Activated T-helper 1 cell treated with anti-CD3 and anti-CD28 coated beads, Interleukin-12 subunit alpha, Interleukin-12 subunit beta, Interleukin-2, Interleukin-4 antibody, amounts not matched to agents 30 ng/mL and 10 ng/mL and 1 ng/mL, durations not matched to agents 14 hours and 24 hours and 36 hours (primary cell): ENCODE measurements at regions not wholly inside any gene's neighbourhood (a gene's known extent, or its start where the extent isn't known, plus 50 kb on each side); places are given as distances from the start of the nearest gene placed in this dataset.

ENCODE experiments used
- DNase-seq: peaks from one replicate; pipeline ENCODE4 v3.0.0; 2021; ENCODE audit warnings: low spot score
- H3K27ac Mint-ChIP-seq: one replicate; pipeline ENCODE4 v1.8.0; 2021; ENCODE audit warnings: mild to moderate bottlenecking, mixed read lengths
- H3K27me3 Mint-ChIP-seq: one replicate; pipeline ENCODE4 v1.8.0; 2022; ENCODE audit warnings: mild to moderate bottlenecking, moderate library complexity, mixed read lengths; ENCODE audit not compliant: insufficient read depth
- H3K36me3 Mint-ChIP-seq: one replicate; pipeline ENCODE4 v1.8.0; 2021; ENCODE audit warnings: low read depth, mixed read lengths
- H3K4me1 Mint-ChIP-seq: one replicate; pipeline ENCODE4 v1.8.0; 2021; ENCODE audit warnings: low read depth, mixed read lengths
- H3K4me3 Mint-ChIP-seq: one replicate; pipeline ENCODE4 v1.8.0; 2021; ENCODE audit warnings: mild to moderate bottlenecking, moderate library complexity, mixed read lengths
- H3K9me3 Mint-ChIP-seq: one replicate; pipeline ENCODE4 v1.8.0; 2021; ENCODE audit warnings: mixed read lengths
- intact Hi-C: fragments of 100-400 bp; cut with micrococcal nuclease; formaldehyde crosslinking; loops from one replicate; pipeline ENCODE4 v1.15.1; 2024

GRCh38 chr13:22210134-22210930 lies 539.5 kb downstream of the FGF9 start:
- intact Hi-C loops: no loop called here
- Mint-ChIP-seq H3K36me3 (peaks cover 1% of the 10 kb centered on the region), H3K27me3 (no peaks in the 10 kb centered on the region), H3K27ac (no peak overlapping the region), H3K4me1 (no peaks in the 10 kb centered on the region), H3K4me3 (no peak overlapping the region), H3K9me3 (no peaks in the 10 kb centered on the region)
- no peak for DNase-seq

- H3K36me3 Mint-ChIP-seq: peaks cover 1% of the 10 kb centered on the region
These were observed 541.0 kb downstream of the FGF9 start for GRCh38 chr13:22211876-22212275.

GRCh38 chr13:22212576-22212975 lies 541.7 kb downstream of the FGF9 start:
- Mint-ChIP-seq H3K9me3 (no peaks in the 10 kb centered on the region), H3K27ac (no peak overlapping the region), H3K27me3 (peaks cover 2% of the 10 kb centered on the region), H3K36me3 (peaks cover 1% of the 10 kb centered on the region), H3K4me1 (no peaks in the 10 kb centered on the region), H3K4me3 (no peak overlapping the region)
- intact Hi-C loops: no loop called here
- DNase-seq: no peak

More at GRCh38 chr13:22211876-22212275, 541.0 kb downstream of the FGF9 start:
- Mint-ChIP-seq H3K27ac (no peak overlapping the region), H3K27me3 (peaks cover 2% of the 10 kb centered on the region), H3K4me1 (no peaks in the 10 kb centered on the region), H3K4me3 (no peak overlapping the region), H3K9me3 (no peaks in the 10 kb centered on the region)
- DNase-seq: no peak
- intact Hi-C loops: no loop called here

GRCh38 chr13:22214184-22214583 lies 543.3 kb downstream of the FGF9 start:
- Mint-ChIP-seq H3K4me3 (no peak overlapping the region), H3K27me3 (peaks cover 5% of the 10 kb centered on the region), H3K36me3 (peaks cover 1% of the 10 kb centered on the region), H3K4me1 (no peaks in the 10 kb centered on the region), H3K27ac (no peak overlapping the region), H3K9me3 (no peaks in the 10 kb centered on the region)
- no peak for DNase-seq
- intact Hi-C loops: no loop called here

GRCh38 chr13:22218797-22219196 lies 547.9 kb downstream of the FGF9 start:
- Mint-ChIP-seq H3K4me3 (no peak overlapping the region), H3K4me1 (no peaks in the 10 kb centered on the region), H3K27me3 (peaks cover 8% of the 10 kb centered on the region), H3K27ac (no peak overlapping the region), H3K36me3 (no peaks in the 10 kb centered on the region), H3K9me3 (no peaks in the 10 kb centered on the region)
- no peak for DNase-seq
- intact Hi-C loops: no loop called here

GRCh38 chr13:22219709-22220108 lies 548.8 kb downstream of the FGF9 start:
- Mint-ChIP-seq H3K27me3 (peaks cover 8% of the 10 kb centered on the region), H3K36me3 (no peaks in the 10 kb centered on the region), H3K27ac (no peak overlapping the region), H3K9me3 (no peaks in the 10 kb centered on the region), H3K4me3 (no peak overlapping the region), H3K4me1 (no peaks in the 10 kb centered on the region)
- intact Hi-C loops: no loop called here
- no peak for DNase-seq

- intact Hi-C loops: no loop called here
- no peak overlapping the region for H3K4me3 Mint-ChIP-seq
- peaks cover 8% of the 10 kb centered on the region for H3K27me3 Mint-ChIP-seq
- no peaks in the 10 kb centered on the region for H3K9me3 Mint-ChIP-seq
- H3K4me1 Mint-ChIP-seq: no peaks in the 10 kb centered on the region
- no peak for DNase-seq
- no peaks in the 10 kb centered on the region for H3K36me3 Mint-ChIP-seq
- no peak overlapping the region for H3K27ac Mint-ChIP-seq
These were observed 549.6 kb downstream of the FGF9 start for GRCh38 chr13:22220151-22221135.

- Mint-ChIP-seq H3K36me3 (no peaks in the 10 kb centered on the region), H3K27me3 (peaks cover 6% of the 10 kb centered on the region), H3K4me3 (no peak overlapping the region), H3K4me1 (no peaks in the 10 kb centered on the region), H3K9me3 (no peaks in the 10 kb centered on the region), H3K27ac (no peak overlapping the region)
- DNase-seq: no peak
- intact Hi-C loops: no loop called here
These were observed 552.5 kb downstream of the FGF9 start for GRCh38 chr13:22223411-22223810.

- intact Hi-C loops: no loop called here
- Mint-ChIP-seq H3K36me3 (no peaks in the 10 kb centered on the region), H3K4me1 (peaks cover 13% of the 10 kb centered on the region), H3K27me3 (peaks cover 2% of the 10 kb centered on the region), H3K27ac (no peak overlapping the region), H3K4me3 (no peak overlapping the region), H3K9me3 (no peaks in the 10 kb centered on the region)
- DNase-seq: no peak
These were observed 555.2 kb downstream of the FGF9 start for GRCh38 chr13:22226086-22226485.

GRCh38 chr13:22227895-22228294 lies 557.0 kb downstream of the FGF9 start:
- Mint-ChIP-seq H3K27me3 (peaks cover 2% of the 10 kb centered on the region), H3K4me1 (peaks cover 13% of the 10 kb centered on the region), H3K4me3 (no peak overlapping the region), H3K27ac (no peak overlapping the region), H3K36me3 (no peaks in the 10 kb centered on the region), H3K9me3 (no peaks in the 10 kb centered on the region)
- intact Hi-C loops: no loop called here
- DNase-seq: no peak

- H3K27ac Mint-ChIP-seq: no peak overlapping the region
- DNase-seq: no peak
- peaks cover 2% of the 10 kb centered on the region for H3K27me3 Mint-ChIP-seq
- H3K4me1 Mint-ChIP-seq: peaks cover 13% of the 10 kb centered on the region
- intact Hi-C loops: no loop called here
- no peaks in the 10 kb centered on the region for H3K9me3 Mint-ChIP-seq
- H3K36me3 Mint-ChIP-seq: no peaks in the 10 kb centered on the region
- no peak overlapping the region for H3K4me3 Mint-ChIP-seq
These were observed 559.0 kb downstream of the FGF9 start for GRCh38 chr13:22229916-22230315.

GRCh38 chr13:22232186-22232585 lies 561.3 kb downstream of the FGF9 start:
- no peak for DNase-seq
- H3K9me3 Mint-ChIP-seq: no peaks in the 10 kb centered on the region
- H3K36me3 Mint-ChIP-seq: no peaks in the 10 kb centered on the region
- peaks cover 20% of the 10 kb centered on the region for H3K4me1 Mint-ChIP-seq
- no peak overlapping the region for H3K4me3 Mint-ChIP-seq
- H3K27ac Mint-ChIP-seq: no peak overlapping the region
- H3K27me3 Mint-ChIP-seq: peaks cover 2% of the 10 kb centered on the region
- intact Hi-C loops: no loop called here

- Mint-ChIP-seq H3K4me3 (no peak overlapping the region), H3K27me3 (no peaks in the 10 kb centered on the region), H3K9me3 (no peaks in the 10 kb centered on the region), H3K36me3 (no peaks in the 10 kb centered on the region), H3K4me1 (peaks cover 9% of the 10 kb centered on the region), H3K27ac (no peak overlapping the region)
- intact Hi-C loops: no loop called here
- no peak for DNase-seq
These were observed 564.5 kb downstream of the FGF9 start for GRCh38 chr13:22235285-22235949.
